ENCODE measurements at regions not wholly inside any gene's neighbourhood (a gene's known extent, or its start where the extent isn't known, plus 50 kb on each side); places are given as distances from the start of the nearest gene placed in this dataset.

DNA sequence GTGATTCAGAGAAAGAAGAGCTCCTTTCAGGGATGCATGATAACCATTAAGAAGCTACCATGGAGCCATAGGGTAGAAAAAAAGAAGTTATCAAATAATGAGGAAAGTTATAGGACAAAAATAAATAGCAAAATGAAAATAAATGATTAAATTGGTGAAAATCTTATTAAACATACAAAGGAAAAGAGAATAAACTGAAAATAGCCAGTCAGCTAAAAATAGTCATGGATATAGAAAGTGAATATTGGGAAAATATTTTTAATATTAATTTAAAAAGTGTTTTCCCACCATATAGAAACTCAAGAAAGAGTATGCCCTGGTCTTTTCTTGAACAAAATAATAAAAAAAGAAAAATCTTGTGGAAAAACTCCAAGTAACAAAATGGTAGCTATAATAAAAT is 209.2 kb upstream of the CDH19 start:
- intact Hi-C loops (cut with DNase I), result no loop called here
- no peak for DNase-seq (ENCODE audit: low spot score)

DNA sequence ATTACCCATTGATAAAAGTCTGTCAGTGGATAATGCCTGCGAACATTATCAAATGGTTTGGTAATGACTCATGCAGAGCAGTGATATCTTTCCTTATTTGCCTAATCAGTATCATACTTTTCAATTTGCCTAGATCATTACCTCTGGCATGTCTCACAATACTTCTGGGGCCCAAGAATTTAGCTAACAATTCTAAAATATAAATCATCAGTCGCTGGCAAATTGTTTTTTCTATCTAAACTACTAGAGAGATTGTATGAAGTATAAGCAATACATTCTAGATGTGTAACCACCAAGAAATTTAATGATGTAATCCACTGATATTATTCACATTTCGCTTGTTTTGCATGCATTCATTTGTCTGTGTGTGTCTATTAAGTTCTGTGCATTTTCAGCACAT is 191.2 kb upstream of the CDH19 start:
- no peak for DNase-seq (ENCODE audit: low spot score)
- intact Hi-C loops (cut with DNase I), result no loop called here

- DNase-seq (ENCODE audit: low spot score), result no peak
These were observed 188.6 kb upstream of the CDH19 start for GRCh38 chr18:66792466-66792865.

GRCh38 chr18:66780609-66781008 is 176.7 kb upstream of the CDH19 start:
- intact Hi-C loops (cut with DNase I), result no loop called here

More at GRCh38 chr18:66792466-66792865, 188.6 kb upstream of the CDH19 start:
- intact Hi-C loops (cut with DNase I), result no loop called here

DNA sequence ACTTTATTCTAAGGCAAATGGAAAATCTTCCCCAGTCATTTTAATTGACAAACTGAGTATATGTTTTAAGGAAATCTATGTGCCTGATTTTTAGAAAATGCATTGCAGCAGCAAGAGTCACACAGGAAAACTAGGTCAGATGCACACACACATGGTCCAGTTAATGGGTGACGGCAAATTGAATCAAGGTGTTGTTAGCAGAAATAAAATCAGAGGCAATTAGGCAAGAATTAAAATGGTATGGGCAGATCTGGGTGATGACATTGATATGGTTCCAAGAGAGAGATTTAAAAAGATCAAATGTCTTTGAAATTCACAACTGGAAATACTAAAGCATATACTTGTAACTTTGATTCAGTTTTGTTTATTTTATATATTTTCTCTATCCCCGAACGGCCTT is 174.2 kb upstream of the CDH19 start:
- no peak for DNase-seq (ENCODE audit: low spot score)
- intact Hi-C loops (cut with DNase I), result no loop called here

More at GRCh38 chr18:66780609-66781008, 176.7 kb upstream of the CDH19 start:
- DNase-seq (ENCODE audit: low spot score), result no peak

DNA sequence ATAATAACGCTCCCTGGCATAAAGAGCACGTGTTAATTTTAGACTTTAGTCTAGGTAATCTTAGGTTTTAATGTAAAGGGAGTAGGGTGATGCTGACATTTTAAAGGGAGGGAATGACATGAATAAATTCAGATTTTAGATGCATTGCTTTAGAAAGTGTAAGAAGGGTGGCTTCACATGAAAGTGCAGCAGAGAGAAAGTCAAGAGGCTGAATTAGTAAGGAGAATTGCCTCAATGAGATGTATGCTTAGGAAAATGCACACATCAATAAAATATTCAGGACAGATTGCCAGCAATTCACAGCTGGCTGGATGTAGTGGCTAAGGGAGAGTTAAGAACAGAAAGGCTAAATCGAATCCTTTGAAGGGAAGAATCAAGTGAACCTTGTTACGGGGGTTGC is 165.5 kb upstream of the CDH19 start:
- no peak for DNase-seq (ENCODE audit: low spot score)
- intact Hi-C loops (cut with DNase I), result no loop called here

- intact Hi-C loops (cut with DNase I), result no loop called here
- DNase-seq (ENCODE audit: low spot score), result no peak
These were observed 160.3 kb upstream of the CDH19 start for GRCh38 chr18:66764230-66764629.

GRCh38 chr18:66761166-66761565 is 157.3 kb upstream of the CDH19 start:
- intact Hi-C loops (cut with DNase I), result no loop called here
- no peak for DNase-seq (ENCODE audit: low spot score)

DNA sequence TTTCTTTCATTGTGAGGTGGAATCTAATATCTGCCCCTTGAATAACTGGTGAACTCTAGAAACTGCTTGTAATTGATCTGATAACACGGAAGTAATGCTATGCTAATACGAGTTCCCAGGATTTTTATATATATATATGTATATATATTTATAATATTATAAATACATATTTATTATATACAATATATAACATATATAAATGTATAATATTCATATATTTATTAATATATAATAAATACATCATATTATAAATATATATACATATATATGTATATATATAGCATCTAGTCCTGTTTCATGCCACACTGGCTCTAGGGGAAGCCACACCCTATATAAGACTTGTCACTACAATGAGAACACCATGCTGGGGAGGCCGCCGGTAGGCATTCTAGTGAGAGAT is 156.7 kb upstream of the CDH19 start:
- intact Hi-C loops (cut with DNase I), result no loop called here
- no peak for DNase-seq (ENCODE audit: low spot score)

GRCh38 chr18:66759050-66759828 is 155.3 kb upstream of the CDH19 start:
- intact Hi-C loops (cut with DNase I), result no loop called here
- no peak for DNase-seq (ENCODE audit: low spot score)

DNA sequence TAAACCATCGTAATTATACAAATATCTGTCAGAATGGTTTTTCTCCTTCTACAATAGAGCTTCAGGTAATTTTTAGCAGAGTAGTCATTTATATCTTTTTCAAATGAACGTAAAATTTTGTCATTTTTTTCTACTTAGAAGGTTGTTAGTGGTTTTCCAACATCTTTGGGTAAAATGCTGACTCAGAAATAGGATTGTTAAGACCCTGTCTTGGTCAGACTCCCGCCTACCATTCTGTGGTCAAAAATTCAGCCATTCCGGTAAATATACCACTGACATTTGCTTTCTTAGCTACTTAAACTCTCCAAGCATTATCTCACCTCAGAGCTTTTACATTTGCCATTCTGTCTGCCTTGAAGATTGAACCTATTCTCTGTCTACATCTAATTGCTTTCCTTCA is 154.1 kb upstream of the CDH19 start:
- no peak for DNase-seq (ENCODE audit: low spot score)
- intact Hi-C loops (cut with DNase I), result no loop called here

- intact Hi-C loops (cut with DNase I), result no loop called here
- no peak for DNase-seq (ENCODE audit: low spot score)
These were observed 150.4 kb upstream of the CDH19 start for GRCh38 chr18:66754335-66754734.

DNA sequence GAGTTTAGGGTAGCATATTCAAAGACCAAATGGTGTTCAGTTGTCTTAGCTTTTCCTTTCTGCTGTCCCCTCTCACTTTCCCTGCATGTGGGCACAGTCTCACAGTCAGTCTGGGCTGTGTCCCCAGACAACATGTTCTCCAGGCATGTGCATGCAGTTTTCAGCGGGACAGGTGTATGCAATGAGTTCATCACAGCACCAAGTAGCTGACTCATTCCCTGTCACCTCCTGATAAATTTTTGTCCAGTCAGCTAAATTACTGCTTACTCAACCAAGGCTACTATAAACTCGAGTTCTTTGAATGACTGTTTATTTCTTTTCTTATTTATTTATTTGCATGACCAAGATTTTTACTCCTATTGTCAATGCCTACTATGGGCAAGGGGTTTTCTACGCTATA is 148.8 kb upstream of the CDH19 start:
- intact Hi-C loops (cut with DNase I), result no loop called here

GRCh38 chr18:66749481-66750035 is 145.7 kb upstream of the CDH19 start:
- intact Hi-C loops (cut with DNase I), result no loop called here
- no peak for DNase-seq (ENCODE audit: low spot score)

More for the DNA sequence above, 148.8 kb upstream of the CDH19 start:
- no peak for DNase-seq (ENCODE audit: low spot score)

- intact Hi-C loops (cut with DNase I), result no loop called here
- no peak for DNase-seq (ENCODE audit: low spot score)
These were observed 145.1 kb upstream of the CDH19 start for GRCh38 chr18:66749030-66749429.

GRCh38 chr18:66742832-66743231 is 138.9 kb upstream of the CDH19 start:
- no peak for DNase-seq (ENCODE audit: low spot score)
- intact Hi-C loops (cut with DNase I), result no loop called here

- intact Hi-C loops (cut with DNase I), result no loop called here
- DNase-seq (ENCODE audit: low spot score), result no peak
These were observed 132.0 kb upstream of the CDH19 start for GRCh38 chr18:66735933-66736332.

DNA sequence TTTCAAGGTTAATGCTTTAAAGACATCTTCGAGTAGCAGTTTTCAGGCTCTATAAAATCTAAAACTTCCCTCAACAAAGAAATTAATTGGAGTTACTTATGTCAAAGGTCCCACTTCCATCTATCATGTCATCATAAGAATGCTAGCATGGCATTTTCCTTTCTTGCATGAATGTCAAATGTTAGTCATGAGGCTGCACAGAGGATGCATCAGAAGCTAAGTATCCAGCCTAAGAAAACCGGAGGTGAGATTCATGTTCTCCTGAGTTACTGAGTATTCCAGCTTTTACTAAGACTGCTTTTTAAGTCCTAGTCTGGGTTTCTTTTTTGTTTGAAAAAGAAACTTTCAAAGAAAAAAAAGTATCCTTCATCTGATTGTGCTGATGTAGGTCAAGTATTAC is 130.6 kb upstream of the CDH19 start:
- intact Hi-C loops (cut with DNase I), result no loop called here
- DNase-seq (ENCODE audit: low spot score), result no peak

DNA sequence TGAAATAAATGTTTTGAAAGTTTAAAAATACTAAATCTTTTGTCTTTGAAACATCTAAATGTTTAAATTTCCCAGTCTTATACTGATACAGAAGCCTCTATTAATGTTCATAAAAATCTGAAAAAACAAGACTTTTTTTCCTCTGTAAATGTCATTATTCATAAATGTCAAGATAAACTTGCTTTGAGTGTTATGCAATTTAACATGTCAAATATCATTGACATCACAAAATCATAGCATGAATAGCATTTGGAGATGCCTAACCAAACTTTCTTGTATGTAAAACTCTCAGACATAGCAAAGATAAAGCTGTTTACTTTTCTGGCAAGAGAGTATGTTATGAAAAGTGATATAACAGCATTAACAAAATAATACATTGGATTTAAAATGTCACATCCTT is 128.0 kb upstream of the CDH19 start:
- DNase-seq (ENCODE audit: low spot score), result no peak
- intact Hi-C loops (cut with DNase I), result no loop called here

DNA sequence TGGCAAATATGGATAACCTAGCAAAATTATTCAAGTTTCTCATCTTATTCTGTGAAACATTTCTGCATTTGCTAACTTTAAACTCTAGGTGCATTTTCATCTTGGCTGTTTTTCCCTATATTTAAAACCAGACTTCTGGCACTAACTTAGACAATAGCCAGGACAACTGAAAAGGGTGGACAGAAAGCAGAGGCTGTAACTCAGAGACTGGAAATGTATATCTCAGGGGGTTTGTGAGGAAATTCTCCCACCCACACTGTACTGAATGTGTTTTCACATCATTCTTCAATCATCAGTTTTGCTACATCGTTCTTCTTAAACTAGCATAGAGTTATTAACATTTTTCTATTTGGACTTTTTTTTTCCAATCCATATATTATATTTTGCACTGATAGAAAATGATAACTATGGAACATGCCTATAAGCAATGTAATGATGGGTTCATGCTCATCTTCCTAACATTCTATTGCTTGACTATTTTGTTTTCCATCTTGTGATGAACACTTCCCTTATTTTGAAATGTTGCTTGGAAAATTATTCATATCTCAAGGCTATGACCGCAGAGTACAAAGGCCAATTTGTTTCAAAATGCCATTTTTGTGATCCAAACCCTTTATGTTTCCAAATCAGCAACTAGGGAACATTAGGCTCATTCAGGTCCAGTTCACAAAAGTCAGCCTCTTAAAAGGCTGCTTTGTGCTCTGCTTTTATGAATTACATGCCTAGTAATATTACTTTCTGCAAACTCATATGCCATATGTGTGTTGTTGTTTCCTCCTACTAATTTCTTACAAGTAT is 125.8 kb upstream of the CDH19 start:
- intact Hi-C loops (cut with DNase I), result loop anchor here (10.0 kb wide), 1 partner anchor 125 kb away; the partner anchor contains the start of gene CDH19
- no peak for DNase-seq (ENCODE audit: low spot score)

GRCh38 chr18:66728951-66729350 is 125.1 kb upstream of the CDH19 start:
- intact Hi-C loops (cut with DNase I), result loop anchor here (10.0 kb wide), 1 partner anchor 124 kb away; the partner anchor contains the start of gene CDH19

More at GRCh38 chr18:66728951-66729350, 125.1 kb upstream of the CDH19 start:
- DNase-seq (ENCODE audit: low spot score), result no peak

All from cardiac septum (tissue), 1 donor.